Ishikawa (cell line): ENCODE measurements at regions not wholly inside any gene's neighbourhood (a gene's known extent, or its start where the extent isn't known, plus 50 kb on each side); places are given as distances from the start of the nearest gene placed in this dataset.

ENCODE experiments used
- CEBPB ChIP-seq: IDR thresholded peaks from 2 replicates; pipeline ENCODE4 v1.6.1; 2012
- CREB1 ChIP-seq: IDR thresholded peaks from 2 replicates; pipeline ENCODE4 v1.6.1; 2012; ENCODE audit warnings: low read depth
- EGR1 ChIP-seq: IDR thresholded peaks from 2 replicates; pipeline ENCODE4 v1.6.1; 2012
- EP300 ChIP-seq: IDR thresholded peaks from 2 replicates; pipeline ENCODE4 v1.6.1; 2012; ENCODE audit warnings: borderline replicate concordance
- FOXM1 ChIP-seq: IDR thresholded peaks from 2 replicates; pipeline ENCODE4 v1.6.1; 2012; ENCODE audit warnings: low read depth, borderline replicate concordance
- NFIC ChIP-seq: IDR thresholded peaks from 2 replicates; pipeline ENCODE4 v1.6.1; 2012
- RAD21 ChIP-seq: IDR thresholded peaks from 2 replicates; pipeline ENCODE4 v1.6.1; 2012; ENCODE audit warnings: low read depth
- TAF1 ChIP-seq: IDR thresholded peaks from 2 replicates; pipeline ENCODE4 v1.6.1; 2012; ENCODE audit warnings: low read depth, mild to moderate bottlenecking
- TCF12 ChIP-seq: IDR thresholded peaks from 2 replicates; pipeline ENCODE4 v1.6.1; 2012; ENCODE audit warnings: low read depth
- TEAD4 ChIP-seq: IDR thresholded peaks from 2 replicates; pipeline ENCODE4 v1.6.1; 2012
- YY1 ChIP-seq: IDR thresholded peaks from 2 replicates; pipeline ENCODE4 v1.6.1; 2012; ENCODE audit warnings: low read depth
- ZBTB7A ChIP-seq: IDR thresholded peaks from 2 replicates; pipeline ENCODE4 v1.6.1; 2012; ENCODE audit warnings: low read depth
- TF ChIP-seq, protein P1 (sequence below): IDR thresholded peaks from 2 replicates; pipeline ENCODE4 v1.6.1; 2012
- TF ChIP-seq, protein P2 (sequence below): IDR thresholded peaks from 2 replicates; pipeline ENCODE4 v1.6.1; 2012
- TF ChIP-seq, protein P3 (sequence below): IDR thresholded peaks from 2 replicates; pipeline ENCODE4 v1.6.1; 2012; ENCODE audit warnings: low read depth, mild to moderate bottlenecking

DNA sequence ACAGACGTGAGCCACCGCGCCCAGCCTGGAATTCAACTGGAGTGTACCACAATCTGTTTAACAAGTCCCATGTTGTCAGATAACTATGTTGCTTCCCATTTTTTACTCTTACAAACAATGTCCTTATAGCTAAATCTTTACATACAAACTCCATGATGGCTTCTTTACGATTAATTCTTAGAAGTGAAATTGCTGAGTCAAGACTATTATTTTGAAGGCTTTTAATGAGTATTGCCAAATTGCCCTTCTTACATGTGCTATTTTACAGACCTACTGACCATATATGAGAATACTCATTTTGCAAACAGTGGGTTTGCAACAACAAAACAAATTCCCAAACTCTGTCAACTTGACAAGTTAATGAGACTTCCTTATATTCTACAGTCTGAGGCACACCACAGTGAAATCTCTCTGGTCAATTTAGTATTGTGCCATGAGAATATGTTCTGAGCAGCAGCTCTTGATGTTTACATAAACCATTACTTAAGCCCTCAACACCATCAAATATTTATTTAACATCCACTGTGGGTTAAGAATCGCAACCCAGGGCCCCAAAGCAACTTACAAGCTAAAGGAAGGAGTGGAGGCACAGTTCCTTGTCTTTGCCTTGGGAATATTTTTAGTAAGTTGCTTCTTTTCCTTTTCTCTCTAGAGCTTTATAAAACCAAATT, 128.5 kb downstream of the SPRY1 start:
- no peak for TF ChIP-seq RAD21
- no peak for TF ChIP-seq EGR1
- no peak for TF ChIP-seq TCF12
- TF ChIP-seq TAF1: no peak
- TF ChIP-seq YY1: no peak

DNA sequence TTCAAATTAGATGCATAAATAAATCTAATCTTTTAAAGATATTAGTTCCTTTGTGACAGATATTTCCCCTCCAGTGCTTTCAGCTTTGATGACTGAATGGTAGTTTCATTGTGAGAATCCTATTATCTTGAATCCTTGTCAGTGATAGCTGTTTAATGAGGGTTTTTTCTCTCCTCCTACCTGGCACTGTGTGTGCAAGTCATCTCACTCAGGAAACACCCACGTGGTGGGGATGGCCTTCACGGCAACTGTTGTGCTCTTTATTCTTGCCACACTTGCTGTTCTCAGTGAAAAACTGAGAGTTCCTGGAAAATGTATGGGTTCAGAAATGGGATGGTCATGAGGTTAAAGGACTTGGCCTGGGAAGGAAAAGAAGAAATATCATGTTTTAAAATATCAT, 129.9 kb downstream of the SPRY1 start:
- TF ChIP-seq ZBTB7A: no peak
- TF ChIP-seq EP300: no peak
- no peak for TF ChIP-seq RAD21
- TF ChIP-seq NFIC: no peak
- TF ChIP-seq TCF12: no peak
- TF ChIP-seq FOXM1: no peak
- no peak for TF ChIP-seq EGR1
- TF ChIP-seq, protein P1, sequence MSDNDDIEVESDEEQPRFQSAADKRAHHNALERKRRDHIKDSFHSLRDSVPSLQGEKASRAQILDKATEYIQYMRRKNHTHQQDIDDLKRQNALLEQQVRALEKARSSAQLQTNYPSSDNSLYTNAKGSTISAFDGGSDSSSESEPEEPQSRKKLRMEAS: no peak
- TF ChIP-seq TAF1: no peak
- TF ChIP-seq, protein P2, sequence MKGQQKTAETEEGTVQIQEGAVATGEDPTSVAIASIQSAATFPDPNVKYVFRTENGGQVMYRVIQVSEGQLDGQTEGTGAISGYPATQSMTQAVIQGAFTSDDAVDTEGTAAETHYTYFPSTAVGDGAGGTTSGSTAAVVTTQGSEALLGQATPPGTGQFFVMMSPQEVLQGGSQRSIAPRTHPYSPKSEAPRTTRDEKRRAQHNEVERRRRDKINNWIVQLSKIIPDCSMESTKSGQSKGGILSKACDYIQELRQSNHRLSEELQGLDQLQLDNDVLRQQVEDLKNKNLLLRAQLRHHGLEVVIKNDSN: no peak
- no peak for TF ChIP-seq YY1
- no peak for TF ChIP-seq CREB1
- no peak for TF ChIP-seq CEBPB
- no peak for TF ChIP-seq TEAD4
- TF ChIP-seq, protein P3, sequence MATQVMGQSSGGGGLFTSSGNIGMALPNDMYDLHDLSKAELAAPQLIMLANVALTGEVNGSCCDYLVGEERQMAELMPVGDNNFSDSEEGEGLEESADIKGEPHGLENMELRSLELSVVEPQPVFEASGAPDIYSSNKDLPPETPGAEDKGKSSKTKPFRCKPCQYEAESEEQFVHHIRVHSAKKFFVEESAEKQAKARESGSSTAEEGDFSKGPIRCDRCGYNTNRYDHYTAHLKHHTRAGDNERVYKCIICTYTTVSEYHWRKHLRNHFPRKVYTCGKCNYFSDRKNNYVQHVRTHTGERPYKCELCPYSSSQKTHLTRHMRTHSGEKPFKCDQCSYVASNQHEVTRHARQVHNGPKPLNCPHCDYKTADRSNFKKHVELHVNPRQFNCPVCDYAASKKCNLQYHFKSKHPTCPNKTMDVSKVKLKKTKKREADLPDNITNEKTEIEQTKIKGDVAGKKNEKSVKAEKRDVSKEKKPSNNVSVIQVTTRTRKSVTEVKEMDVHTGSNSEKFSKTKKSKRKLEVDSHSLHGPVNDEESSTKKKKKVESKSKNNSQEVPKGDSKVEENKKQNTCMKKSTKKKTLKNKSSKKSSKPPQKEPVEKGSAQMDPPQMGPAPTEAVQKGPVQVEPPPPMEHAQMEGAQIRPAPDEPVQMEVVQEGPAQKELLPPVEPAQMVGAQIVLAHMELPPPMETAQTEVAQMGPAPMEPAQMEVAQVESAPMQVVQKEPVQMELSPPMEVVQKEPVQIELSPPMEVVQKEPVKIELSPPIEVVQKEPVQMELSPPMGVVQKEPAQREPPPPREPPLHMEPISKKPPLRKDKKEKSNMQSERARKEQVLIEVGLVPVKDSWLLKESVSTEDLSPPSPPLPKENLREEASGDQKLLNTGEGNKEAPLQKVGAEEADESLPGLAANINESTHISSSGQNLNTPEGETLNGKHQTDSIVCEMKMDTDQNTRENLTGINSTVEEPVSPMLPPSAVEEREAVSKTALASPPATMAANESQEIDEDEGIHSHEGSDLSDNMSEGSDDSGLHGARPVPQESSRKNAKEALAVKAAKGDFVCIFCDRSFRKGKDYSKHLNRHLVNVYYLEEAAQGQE: no peak

DNA sequence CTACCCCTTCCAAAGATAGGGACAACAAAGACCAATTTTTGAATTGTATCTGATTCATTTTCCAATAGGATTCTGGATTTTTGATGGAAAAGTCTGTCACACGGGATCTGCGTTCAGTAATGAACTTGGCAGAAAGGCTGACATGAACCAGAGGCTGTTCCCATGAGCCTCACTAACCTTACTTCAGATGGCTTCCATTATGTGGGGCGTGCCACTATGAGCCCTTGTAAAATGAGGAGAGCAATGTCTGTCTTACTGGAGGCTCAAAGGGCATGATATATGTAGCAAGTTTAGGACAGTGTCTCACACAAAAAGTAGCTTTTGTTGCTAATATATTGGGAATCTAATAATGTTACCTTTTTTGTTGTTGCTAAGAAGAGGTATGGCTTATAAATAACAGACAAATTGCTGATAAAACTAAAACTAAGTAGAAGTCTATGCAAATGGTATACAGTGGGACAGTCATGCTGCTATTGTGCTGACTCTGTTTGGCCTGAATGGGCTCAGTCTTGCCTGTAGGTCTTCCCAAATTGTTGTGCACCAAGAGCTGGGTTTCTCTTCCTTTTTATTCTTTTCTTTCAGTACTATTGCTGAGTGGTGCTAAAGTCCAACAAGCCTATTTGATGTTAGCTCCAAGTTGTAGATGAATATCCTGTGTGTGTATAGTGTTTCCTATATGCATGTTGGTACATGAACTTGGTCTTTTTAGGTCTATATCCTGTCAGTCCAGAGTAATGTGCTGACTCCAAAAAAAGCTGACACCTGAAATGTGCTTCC, 132.1 kb downstream of the SPRY1 start:
- TF ChIP-seq YY1: no peak
- TF ChIP-seq TEAD4: no peak
- TF ChIP-seq TAF1: no peak
- TF ChIP-seq EGR1: no peak
- TF ChIP-seq, protein P3: no peak
- no peak for TF ChIP-seq CREB1
- no peak for TF ChIP-seq ZBTB7A
- TF ChIP-seq TCF12: no peak
- TF ChIP-seq FOXM1: no peak
- TF ChIP-seq, protein P2: no peak
- TF ChIP-seq EP300: no peak
- TF ChIP-seq RAD21: no peak
- TF ChIP-seq, protein P1: no peak
- no peak for TF ChIP-seq CEBPB
- no peak for TF ChIP-seq NFIC

DNA sequence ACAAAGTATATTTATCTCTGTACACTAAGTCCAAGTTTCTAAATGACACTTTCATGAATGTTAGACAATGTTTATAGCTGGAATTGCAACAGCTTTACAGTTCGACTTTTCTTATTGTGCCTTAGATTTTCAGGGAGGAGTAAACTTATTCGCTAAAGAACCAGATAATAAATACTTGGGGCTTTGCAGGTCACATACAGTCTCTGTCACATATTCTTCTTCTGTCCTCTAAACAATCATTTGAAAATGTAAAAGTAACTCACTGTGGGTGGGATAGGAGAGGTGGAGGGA, 132.6 kb downstream of the SPRY1 start:
- TF ChIP-seq RAD21 (no peak), TAF1 (no peak), EGR1 (no peak), CEBPB (no peak), CREB1 (no peak), EP300 (no peak), ZBTB7A (no peak), TCF12 (no peak)

DNA sequence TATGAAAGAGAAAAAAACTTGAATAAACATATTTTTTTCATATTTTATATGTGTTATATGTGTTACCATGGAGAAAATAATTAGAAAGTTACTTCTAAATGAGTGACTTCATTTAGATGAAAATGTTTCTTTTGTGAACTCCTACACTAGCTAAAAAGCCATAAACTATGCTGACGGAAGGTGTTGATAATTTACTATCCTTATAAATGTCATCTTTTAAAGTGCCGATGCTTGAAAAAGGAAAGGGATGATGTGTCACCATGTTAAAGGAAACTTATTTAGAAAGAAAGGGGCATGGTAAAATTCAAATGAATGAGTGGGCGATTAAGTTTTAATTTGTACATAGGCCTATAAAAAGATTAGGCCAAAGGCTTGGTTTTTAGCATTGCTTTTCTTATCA, 133.8 kb downstream of the SPRY1 start:
- TF ChIP-seq, protein P3: no peak
- TF ChIP-seq, protein P1: no peak
- TF ChIP-seq, protein P2: no peak
- no peak for TF ChIP-seq TAF1
